GM12875 (cell line): ENCODE measurements at regions not wholly inside any gene's neighbourhood (a gene's known extent, or its start where the extent isn't known, plus 50 kb on each side); places are given as distances from the start of the nearest gene placed in this dataset.
A peak's percentile ranks its signal among the peaks of the same experiment; 100 is the strongest.

Source experiments
- H3K4me3 ChIP-seq: one replicate; pipeline ENCODE4 v1.5.1; 2011; ENCODE audit warnings: low read depth, low read length, control low read depth
- CTCF ChIP-seq: IDR thresholded peaks from 2 replicates; pipeline ENCODE4 v1.5.1; 2011; ENCODE audit warnings: low read depth, mild to moderate bottlenecking, control low read depth, inconsistent platforms, low read length, moderate library complexity, borderline replicate concordance; ENCODE audit not compliant: insufficient read depth

DNA sequence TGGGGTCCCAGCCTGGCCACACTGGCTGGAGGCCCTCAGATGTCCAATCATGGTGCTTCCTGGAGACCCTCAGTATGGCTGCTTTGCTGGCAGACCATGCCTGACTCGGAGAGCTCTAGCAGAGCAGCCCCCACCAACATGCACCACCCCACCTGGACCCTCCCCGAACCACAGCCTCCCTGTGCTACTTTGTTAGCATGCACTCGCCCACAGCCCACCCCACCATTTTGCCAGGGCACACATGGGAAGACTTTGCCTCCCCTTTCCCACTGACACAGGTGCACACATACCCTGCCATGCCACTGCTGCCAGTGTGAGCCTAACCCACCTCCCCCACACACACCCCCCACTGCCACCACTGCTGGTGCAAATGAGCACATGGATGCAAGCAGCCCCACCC lies 497.5 kb upstream of the PBX1 start:
- no peak overlapping the region for H3K4me3 ChIP-seq
- TF ChIP-seq CTCF = no peak

GRCh38 chr1:164064501-164064900 lies 494.5 kb upstream of the PBX1 start:
- TF ChIP-seq CTCF = no peak
- H3K4me3 ChIP-seq = no peak overlapping the region

- no peak overlapping the region for H3K4me3 ChIP-seq
- TF ChIP-seq CTCF = no peak
Observed at GRCh38 chr1:164071288-164071687, 487.7 kb upstream of the PBX1 start.

GRCh38 chr1:164086832-164087231 lies 472.2 kb upstream of the PBX1 start:
- TF ChIP-seq CTCF = no peak
- H3K4me3 ChIP-seq = no peak overlapping the region

DNA sequence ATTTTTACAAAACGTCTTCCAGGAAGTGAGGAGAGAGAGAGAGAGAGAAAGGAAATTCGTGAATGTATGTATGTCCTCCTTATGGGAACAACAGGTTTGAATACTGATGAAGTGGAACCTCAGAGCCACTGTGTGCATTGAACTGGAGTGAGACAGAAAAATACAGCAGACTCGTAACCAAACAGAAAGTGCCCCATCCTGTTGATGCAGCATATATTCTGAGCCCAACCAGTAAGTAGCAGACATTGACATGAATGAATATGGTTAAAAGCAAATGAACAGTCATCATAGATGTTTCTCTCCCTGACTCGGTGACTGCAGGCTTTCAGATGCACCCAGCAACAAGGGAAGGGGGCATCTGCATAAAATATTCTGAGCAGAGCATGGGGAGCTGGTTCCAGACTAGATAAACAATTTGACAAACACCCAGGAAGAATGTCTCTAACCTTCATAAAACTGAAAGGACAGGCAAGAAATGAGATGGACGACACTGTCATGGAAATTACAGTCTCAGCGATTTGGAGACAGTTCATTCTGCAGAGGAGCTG lies 471.0 kb upstream of the PBX1 start:
- TF ChIP-seq CTCF = no peak
- no peak overlapping the region for H3K4me3 ChIP-seq

DNA sequence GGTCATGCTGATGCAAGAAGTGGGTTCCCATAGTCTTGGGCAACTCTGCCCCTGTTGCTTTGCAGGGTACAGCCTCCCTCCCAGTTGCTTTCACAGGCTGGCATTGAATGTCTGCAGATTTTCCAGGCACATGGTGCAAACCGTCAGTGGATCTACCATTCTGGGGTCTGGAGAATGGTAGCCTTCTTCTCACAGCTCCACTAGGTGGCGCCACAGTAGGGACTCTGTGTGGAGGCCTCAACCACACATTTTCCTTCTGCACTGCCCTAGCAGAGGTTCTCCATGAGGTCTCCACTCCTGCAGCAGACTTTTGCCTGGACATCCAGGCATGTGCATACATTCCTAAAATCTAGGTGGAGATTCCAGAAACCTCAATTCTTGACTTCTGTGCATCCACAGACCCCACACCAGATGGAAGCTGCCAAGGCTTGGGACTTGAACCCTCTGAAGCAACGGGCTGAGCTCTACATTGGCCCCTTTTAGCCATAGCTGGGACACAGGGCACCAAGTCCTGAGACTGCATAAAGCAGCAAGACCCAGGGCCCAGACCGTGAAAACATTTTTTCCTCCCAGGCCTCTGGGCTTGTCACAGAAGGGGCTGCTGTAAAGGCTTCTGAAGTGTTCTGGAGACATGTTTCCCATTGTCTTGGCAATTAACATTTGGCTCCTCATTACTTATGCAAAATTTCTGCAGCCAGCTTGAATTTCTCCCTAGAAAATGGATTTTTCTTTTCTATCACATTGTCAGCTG lies 466.2 kb upstream of the PBX1 start:
- no peak overlapping the region for H3K4me3 ChIP-seq
- TF ChIP-seq CTCF = peak; percentile 33; the same call in 1 of the 2 replicates

GRCh38 chr1:164093543-164093942 lies 465.4 kb upstream of the PBX1 start:
- no peak overlapping the region for H3K4me3 ChIP-seq
- TF ChIP-seq CTCF = no peak
